OCI-LY7 (cell line): ENCODE measurements at regions not wholly inside any gene's neighbourhood (a gene's known extent, or its start where the extent isn't known, plus 50 kb on each side); places are given as distances from the start of the nearest gene placed in this dataset.

Experiments
- BruUV-seq: library from RNA; stranded (reverse); fragments of 400-500 nt; replicated peaks from 2 replicates; lab custom pipeline; 2021; lab: Mats Ljungman, UMichigan
- CTCF ChIA-PET: fragments of 300-600 bp; sonication (Branson Sonifier 250); formaldehyde crosslinking; loops from one replicate; lab custom pipeline; 2022; ENCODE audit warnings: antibody characterized with exemption; ENCODE audit not compliant: unreplicated experiment; lab: Charles Lee
- POLR2A ChIA-PET: fragments of 300-600 bp; sonication (Branson Sonifier 250); formaldehyde crosslinking; loops from one replicate; lab custom pipeline; 2022; ENCODE audit warnings: antibody characterized with exemption; lab: Charles Lee
- DNase-seq: peaks from one replicate; pipeline ENCODE4 v3.0.0-alpha.2; 2015; ENCODE audit warnings: low spot score
- H2AFZ ChIP-seq: fragments of 200-600 bp; sonication (generic), shearing (Covaris generic); 2 replicates; pipeline ENCODE4 v1.6.1; 2014; ENCODE audit warnings: mild to moderate bottlenecking, antibody characterized with exemption, low read length, moderate library complexity
- H3K27ac ChIP-seq: fragments of 200-600 bp; sonication (generic); 2 replicates; pipeline ENCODE4 v1.5.1; 2014; ENCODE audit warnings: mixed run types, low read depth, mild to moderate bottlenecking, moderate library complexity, low read length, inconsistent platforms; ENCODE audit not compliant: poor library complexity, severe bottlenecking
- H3K36me3 ChIP-seq: fragments of 200-600 bp; sonication (generic); 2 replicates; pipeline ENCODE4 v1.6.1; 2014; ENCODE audit warnings: mild to moderate bottlenecking, antibody characterized with exemption, low read length, moderate library complexity, mixed read lengths; ENCODE audit not compliant: insufficient read depth
- H3K4me1 ChIP-seq: fragments of 200-600 bp; sonication (generic); 2 replicates; pipeline ENCODE4 v1.5.1; 2014; ENCODE audit warnings: mild to moderate bottlenecking, low read length; ENCODE audit not compliant: insufficient read depth, poor library complexity, severe bottlenecking
- H3K4me2 ChIP-seq: fragments of 200-600 bp; sonication (generic); 2 replicates; pipeline ENCODE4 v1.6.1; 2014; ENCODE audit warnings: mild to moderate bottlenecking, low read length
- H3K4me3 ChIP-seq: fragments of 200-600 bp; sonication (generic); 2 replicates; pipeline ENCODE4 v1.5.1; 2014; ENCODE audit warnings: mild to moderate bottlenecking, low read depth, low read length; ENCODE audit not compliant: poor library complexity, severe bottlenecking
- H3K79me2 ChIP-seq: fragments of 200-600 bp; sonication (generic); 2 replicates; pipeline ENCODE4 v1.6.1; 2016; ENCODE audit warnings: low read depth, mild to moderate bottlenecking, low read length, moderate library complexity, mixed read lengths; ENCODE audit not compliant: insufficient read depth
- H3K9me2 ChIP-seq: fragments of 200-600 bp; sonication (generic); 2 replicates; pipeline ENCODE4 v1.6.1; 2016; ENCODE audit warnings: mild to moderate bottlenecking, low read length, mixed read lengths; ENCODE audit not compliant: insufficient read depth
- H3K9me3 ChIP-seq: fragments of 200-600 bp; sonication (generic); 2 replicates; pipeline ENCODE4 v1.6.1; 2014; ENCODE audit warnings: mild to moderate bottlenecking, mixed run types, low read length, mixed read lengths
- H4K20me1 ChIP-seq: fragments of 200-600 bp; sonication (generic); 2 replicates; pipeline ENCODE4 v1.6.1; 2014; ENCODE audit warnings: mild to moderate bottlenecking, antibody characterized with exemption, low read length, moderate library complexity, mixed read lengths; ENCODE audit not compliant: insufficient read depth
- EZH2phosphoT487 ChIP-seq: fragments of 200-600 bp; sonication (generic); IDR thresholded peaks from 2 replicates; pipeline ENCODE4 v1.6.1; 2018; ENCODE audit warnings: low read depth, borderline replicate concordance, mild to moderate bottlenecking, mixed run types, antibody characterized with exemption, low read length, moderate library complexity, mixed read lengths
- intact Hi-C: fragments of 100-400 bp; cut with micrococcal nuclease; formaldehyde crosslinking; loops from one replicate; pipeline ENCODE4 v1.10.0; 2022; ENCODE audit not compliant: unreplicated experiment
- TF ChIP-seq, protein P1 (sequence below): fragments of 200-600 bp; sonication (generic); conservative IDR thresholded peaks from 2 replicates; pipeline ENCODE4 v1.5.1; 2014; ENCODE audit warnings: mild to moderate bottlenecking, antibody characterized with exemption, low read length, moderate library complexity, mixed read lengths

DNA sequence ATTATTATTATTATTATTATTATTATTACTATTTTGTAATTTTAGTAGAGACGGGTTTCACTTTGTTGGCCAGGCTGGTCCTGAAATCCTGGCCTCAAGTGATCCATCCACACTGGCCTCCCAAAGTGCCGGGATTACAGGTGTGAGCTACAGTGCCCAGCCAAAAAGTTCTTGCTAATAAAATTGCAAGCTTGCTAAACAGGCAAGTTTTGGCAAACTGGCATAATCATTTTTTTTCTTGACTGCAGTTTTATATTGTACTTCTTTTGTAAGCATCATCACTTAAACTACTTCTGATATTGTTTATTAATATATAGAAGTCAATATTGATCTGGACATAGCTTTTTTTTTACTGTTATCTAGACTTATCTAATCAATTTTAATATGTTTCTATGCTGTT is 536.4 kb downstream of the LRFN5 start:
- no peak overlapping the region for H3K27ac ChIP-seq
- no peaks in the 10 kb centered on the region for H4K20me1 ChIP-seq
- intact Hi-C loops, result no loop called here
- no TSS peak for BruUV-seq
- no peaks in the 10 kb centered on the region for H3K9me2 ChIP-seq
- ChIA-PET CTCF (no interaction called here), POLR2A (no interaction called here)
- DNase-seq, result no peak
- H3K4me3 ChIP-seq, result no peak overlapping the region
- no peak overlapping the region for H3K4me2 ChIP-seq
- no peak for TF ChIP-seq EZH2phosphoT487
- TF ChIP-seq, protein P1, sequence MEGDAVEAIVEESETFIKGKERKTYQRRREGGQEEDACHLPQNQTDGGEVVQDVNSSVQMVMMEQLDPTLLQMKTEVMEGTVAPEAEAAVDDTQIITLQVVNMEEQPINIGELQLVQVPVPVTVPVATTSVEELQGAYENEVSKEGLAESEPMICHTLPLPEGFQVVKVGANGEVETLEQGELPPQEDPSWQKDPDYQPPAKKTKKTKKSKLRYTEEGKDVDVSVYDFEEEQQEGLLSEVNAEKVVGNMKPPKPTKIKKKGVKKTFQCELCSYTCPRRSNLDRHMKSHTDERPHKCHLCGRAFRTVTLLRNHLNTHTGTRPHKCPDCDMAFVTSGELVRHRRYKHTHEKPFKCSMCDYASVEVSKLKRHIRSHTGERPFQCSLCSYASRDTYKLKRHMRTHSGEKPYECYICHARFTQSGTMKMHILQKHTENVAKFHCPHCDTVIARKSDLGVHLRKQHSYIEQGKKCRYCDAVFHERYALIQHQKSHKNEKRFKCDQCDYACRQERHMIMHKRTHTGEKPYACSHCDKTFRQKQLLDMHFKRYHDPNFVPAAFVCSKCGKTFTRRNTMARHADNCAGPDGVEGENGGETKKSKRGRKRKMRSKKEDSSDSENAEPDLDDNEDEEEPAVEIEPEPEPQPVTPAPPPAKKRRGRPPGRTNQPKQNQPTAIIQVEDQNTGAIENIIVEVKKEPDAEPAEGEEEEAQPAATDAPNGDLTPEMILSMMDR, result no peak
- H3K79me2 ChIP-seq, result no peaks in the 10 kb centered on the region
- no peaks in the 10 kb centered on the region for H3K36me3 ChIP-seq
- H2AFZ ChIP-seq, result no peak overlapping the region
- no peaks in the 10 kb centered on the region for H3K9me3 ChIP-seq
- H3K4me1 ChIP-seq, result no peaks in the 10 kb centered on the region

DNA sequence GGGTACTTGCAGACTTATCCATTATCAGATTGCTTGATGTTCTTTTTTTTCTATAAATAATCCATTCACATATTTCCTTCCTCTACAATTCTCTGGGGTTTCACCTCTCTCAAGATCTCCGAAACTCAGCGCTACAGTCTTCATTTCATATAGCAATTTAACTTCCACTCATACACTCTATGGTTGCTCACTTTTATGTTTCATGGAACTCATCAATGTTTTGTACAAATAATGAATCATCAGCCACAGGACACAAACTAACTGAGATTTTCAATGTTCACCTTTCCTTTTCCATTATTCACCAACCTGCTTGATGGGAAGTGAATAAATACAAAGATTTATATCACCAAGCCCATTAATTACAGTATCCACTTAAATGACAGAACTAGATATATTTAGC is 534.7 kb downstream of the LRFN5 start:
- BruUV-seq, result no TSS peak
- no peak overlapping the region for H2AFZ ChIP-seq
- no peak overlapping the region for H3K4me3 ChIP-seq
- no peak overlapping the region for H3K4me2 ChIP-seq
- no peak for TF ChIP-seq EZH2phosphoT487
- TF ChIP-seq, protein P1, result no peak
- no peaks in the 10 kb centered on the region for H3K9me3 ChIP-seq
- DNase-seq, result no peak
- H3K9me2 ChIP-seq, result no peaks in the 10 kb centered on the region
- H4K20me1 ChIP-seq, result no peaks in the 10 kb centered on the region
- POLR2A ChIA-PET, result no interaction called here
- no peaks in the 10 kb centered on the region for H3K4me1 ChIP-seq
- intact Hi-C loops, result no loop called here
- no peaks in the 10 kb centered on the region for H3K79me2 ChIP-seq
- no peak overlapping the region for H3K27ac ChIP-seq
- no peaks in the 10 kb centered on the region for H3K36me3 ChIP-seq
- CTCF ChIA-PET, result no interaction called here

DNA sequence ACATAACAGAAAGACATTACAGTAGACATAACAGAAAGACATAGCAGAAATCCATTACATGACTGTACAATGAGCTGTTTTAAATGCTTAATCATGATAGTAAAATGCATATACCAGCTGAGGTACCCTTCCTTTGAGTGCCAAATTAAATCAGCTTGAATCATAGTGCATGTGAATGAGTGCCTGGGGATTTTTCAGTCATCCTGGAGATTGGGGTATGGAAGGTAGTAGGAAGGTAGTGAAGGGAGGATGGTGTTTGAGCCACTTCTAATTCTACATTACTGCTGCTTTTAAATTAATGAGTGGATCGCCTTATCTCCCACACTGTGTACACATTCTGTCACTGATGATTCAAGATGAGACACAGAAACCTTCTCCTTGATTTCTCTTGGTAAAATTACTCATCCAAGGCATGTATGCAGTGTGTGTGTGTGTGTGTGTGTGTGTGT is 534.2 kb downstream of the LRFN5 start:
- Histone ChIP-seq H2AFZ (no peak overlapping the region), H3K79me2 (no peaks in the 10 kb centered on the region), H4K20me1 (no peaks in the 10 kb centered on the region), H3K4me1 (no peaks in the 10 kb centered on the region), H3K27ac (no peak overlapping the region), H3K36me3 (no peaks in the 10 kb centered on the region), H3K9me3 (no peaks in the 10 kb centered on the region), H3K9me2 (no peaks in the 10 kb centered on the region), H3K4me2 (no peak overlapping the region), H3K4me3 (no peak overlapping the region)
- POLR2A ChIA-PET, result no interaction called here
- intact Hi-C loops, result no loop called here
- no peak for TF ChIP-seq EZH2phosphoT487
- TF ChIP-seq, protein P1, result no peak
- no peak for DNase-seq
- CTCF ChIA-PET, result no interaction called here
- BruUV-seq, result no TSS peak
